Fibroblast of lung (primary cell): ENCODE measurements at regions not wholly inside any gene's neighbourhood (a gene's known extent, or its start where the extent isn't known, plus 50 kb on each side); places are given as distances from the start of the nearest gene placed in this dataset.

Experiments used
- EZH2 ChIP-seq: IDR thresholded peaks from 2 replicates; pipeline ENCODE4 v1.5.1; 2012; ENCODE audit warnings: low read length, control low read depth, mild to moderate bottlenecking; ENCODE audit errors: missing control alignments
- TF ChIP-seq, protein P1 (sequence below), 2 donors: IDR thresholded peaks in 1 of 2; conservative IDR thresholded peaks in 1 of 2; 1 replicate in 1 of 2; 2 replicates in 1 of 2; pipeline ENCODE4 v1.5.1; 2011 to 2012; ENCODE audit warnings: low read length in 2 of 2, control low read depth in 1 of 2, inconsistent platforms in 1 of 2, low read depth in 1 of 2, mild to moderate bottlenecking in 1 of 2

DNA sequence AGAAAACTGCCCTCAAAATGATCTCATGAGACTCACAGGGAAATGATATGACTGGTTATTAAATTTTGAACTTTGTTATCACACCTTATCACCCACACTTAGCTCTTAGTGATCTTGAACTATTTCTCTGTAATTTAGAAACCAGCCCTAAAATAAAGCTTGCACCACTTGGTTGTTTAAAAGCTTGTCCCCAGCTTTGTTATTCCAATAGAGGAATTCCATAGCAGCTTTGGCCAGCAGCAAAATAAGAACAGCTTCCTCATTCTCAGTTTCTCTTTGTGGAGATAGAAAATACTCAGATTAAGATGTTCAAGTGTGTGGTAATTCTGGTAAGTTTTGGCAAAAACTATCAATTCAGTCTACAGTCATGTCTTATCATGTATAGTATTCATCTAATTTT, 54.4 kb upstream of the CCDC68 start:
- TF ChIP-seq EZH2: no peak
- TF ChIP-seq, protein P1, sequence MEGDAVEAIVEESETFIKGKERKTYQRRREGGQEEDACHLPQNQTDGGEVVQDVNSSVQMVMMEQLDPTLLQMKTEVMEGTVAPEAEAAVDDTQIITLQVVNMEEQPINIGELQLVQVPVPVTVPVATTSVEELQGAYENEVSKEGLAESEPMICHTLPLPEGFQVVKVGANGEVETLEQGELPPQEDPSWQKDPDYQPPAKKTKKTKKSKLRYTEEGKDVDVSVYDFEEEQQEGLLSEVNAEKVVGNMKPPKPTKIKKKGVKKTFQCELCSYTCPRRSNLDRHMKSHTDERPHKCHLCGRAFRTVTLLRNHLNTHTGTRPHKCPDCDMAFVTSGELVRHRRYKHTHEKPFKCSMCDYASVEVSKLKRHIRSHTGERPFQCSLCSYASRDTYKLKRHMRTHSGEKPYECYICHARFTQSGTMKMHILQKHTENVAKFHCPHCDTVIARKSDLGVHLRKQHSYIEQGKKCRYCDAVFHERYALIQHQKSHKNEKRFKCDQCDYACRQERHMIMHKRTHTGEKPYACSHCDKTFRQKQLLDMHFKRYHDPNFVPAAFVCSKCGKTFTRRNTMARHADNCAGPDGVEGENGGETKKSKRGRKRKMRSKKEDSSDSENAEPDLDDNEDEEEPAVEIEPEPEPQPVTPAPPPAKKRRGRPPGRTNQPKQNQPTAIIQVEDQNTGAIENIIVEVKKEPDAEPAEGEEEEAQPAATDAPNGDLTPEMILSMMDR (conservative IDR thresholded peaks at IDR 0.05 in 1 of 2, IDR thresholded peaks at IDR 0.05 in 1 of 2; ENCODE audit: low read depth in 1 of 2, low read length in 2 of 2): no peak
